Loucy (cell line): ENCODE measurements at regions not wholly inside any gene's neighbourhood (a gene's known extent, or its start where the extent isn't known, plus 50 kb on each side); places are given as distances from the start of the nearest gene placed in this dataset.
A peak's percentile ranks its signal among the peaks of the same experiment; 100 is the strongest.

Experiments used
- H2AFZ ChIP-seq: fragments of 200-600 bp; sonication (generic); 2 replicates; pipeline ENCODE4 v1.6.0; 2016; ENCODE audit warnings: antibody characterized with exemption, mild to moderate bottlenecking, low read length, moderate library complexity
- H3F3A ChIP-seq: fragments of 200-600 bp; 2 replicates; pipeline ENCODE4 v1.6.0; 2016; ENCODE audit warnings: antibody characterized with exemption, low read depth, mild to moderate bottlenecking
- H3K27me3 ChIP-seq: fragments of 200-600 bp; sonication (generic); 2 replicates; pipeline ENCODE4 v1.6.1; 2014; ENCODE audit warnings: low read length, mild to moderate bottlenecking; ENCODE audit not compliant: insufficient read depth, poor library complexity, severe bottlenecking
- H3K36me3 ChIP-seq: fragments of 200-600 bp; sonication (generic); 2 replicates; pipeline ENCODE4 v1.6.1; 2016; ENCODE audit warnings: low read length; ENCODE audit not compliant: insufficient read depth
- H3K4me1 ChIP-seq: fragments of 200-600 bp; sonication (generic); 2 replicates; pipeline ENCODE4 v1.5.1; 2014; ENCODE audit warnings: low read length, mild to moderate bottlenecking; ENCODE audit not compliant: insufficient read depth, poor library complexity, severe bottlenecking
- H3K4me2 ChIP-seq: fragments of 200-600 bp; sonication (generic); 2 replicates; pipeline ENCODE4 v1.6.0; 2014; ENCODE audit warnings: antibody characterized with exemption, low read length, low read depth, mild to moderate bottlenecking; ENCODE audit not compliant: poor library complexity, severe bottlenecking
- H3K4me3 ChIP-seq: fragments of 200-600 bp; sonication (generic); 2 replicates; pipeline ENCODE4 v1.5.1; 2014; ENCODE audit warnings: low read length, mild to moderate bottlenecking, mixed read lengths; ENCODE audit not compliant: poor library complexity, severe bottlenecking
- H3K79me2 ChIP-seq: fragments of 200-600 bp; sonication (generic); 2 replicates; pipeline ENCODE4 v1.6.1; 2014; ENCODE audit warnings: low read length; ENCODE audit not compliant: insufficient read depth
- H3K9ac ChIP-seq: fragments of 200-600 bp; sonication (generic); 2 replicates; pipeline ENCODE4 v1.6.0; 2014; ENCODE audit warnings: mild to moderate bottlenecking, low read depth, low read length, moderate library complexity; ENCODE audit not compliant: poor library complexity, severe bottlenecking
- H3K9me2 ChIP-seq: fragments of 200-600 bp; sonication (generic); replicated peaks from 2 replicates; pipeline ENCODE4 v1.6.1; 2016; ENCODE audit warnings: low read depth, low read length, mixed read lengths
- H3K9me3 ChIP-seq: fragments of 200-600 bp; sonication (generic); 2 replicates; pipeline ENCODE4 v1.6.1; 2014; ENCODE audit warnings: mild to moderate bottlenecking, antibody characterized with exemption, low read length, low read depth; ENCODE audit not compliant: insufficient read depth
- H4K20me1 ChIP-seq: fragments of 200-600 bp; sonication (generic); 2 replicates; pipeline ENCODE4 v1.6.0; 2014; ENCODE audit warnings: antibody characterized with exemption, low read length, mild to moderate bottlenecking; ENCODE audit not compliant: insufficient read depth, poor library complexity, severe bottlenecking
- EZH2phosphoT487 ChIP-seq: fragments of 200-600 bp; IDR thresholded peaks from 2 replicates; pipeline ENCODE4 v1.6.1; 2018; ENCODE audit warnings: antibody characterized with exemption, mild to moderate bottlenecking, moderate library complexity, borderline replicate concordance
- TF ChIP-seq, protein P1 (sequence below): fragments of 200-600 bp; sonication (generic); conservative IDR thresholded peaks from 2 replicates; pipeline ENCODE4 v1.5.1; 2014; ENCODE audit warnings: mild to moderate bottlenecking, antibody characterized with exemption, low read length

DNA sequence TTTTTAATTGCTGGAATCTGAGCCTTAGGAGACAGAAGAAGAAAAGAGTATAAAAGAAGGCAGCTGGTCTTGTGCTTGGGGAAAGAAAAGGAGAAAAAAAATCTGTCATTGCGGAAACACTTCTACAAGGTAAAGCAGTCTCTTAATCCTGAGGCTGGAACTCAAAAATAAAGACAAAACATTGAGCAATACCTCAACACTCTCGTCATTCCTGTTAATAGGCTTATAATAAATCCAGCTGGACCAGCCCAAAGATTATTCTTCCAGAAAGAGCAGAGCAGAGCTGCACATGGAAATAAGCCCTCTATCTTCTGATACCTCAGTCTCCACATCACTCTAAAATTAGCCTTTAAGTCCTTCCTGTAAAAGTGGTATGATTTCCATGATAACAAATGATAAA lies 62.0 kb upstream of the HIVEP1 start:
- no peaks in the 10 kb centered on the region for H3K79me2 ChIP-seq
- peaks cover 6% of the 10 kb centered on the region for H3K4me1 ChIP-seq
- H4K20me1 ChIP-seq = no peaks in the 10 kb centered on the region
- H3K27me3 ChIP-seq = no peaks in the 10 kb centered on the region
- peak overlapping the region; percentile 10; the same call in 1 of the 2 replicates for H2AFZ ChIP-seq
- no peak overlapping the region for H3K4me2 ChIP-seq
- H3K9me3 ChIP-seq = no peaks in the 10 kb centered on the region
- H3K4me3 ChIP-seq = no peak overlapping the region
- TF ChIP-seq, protein P1, sequence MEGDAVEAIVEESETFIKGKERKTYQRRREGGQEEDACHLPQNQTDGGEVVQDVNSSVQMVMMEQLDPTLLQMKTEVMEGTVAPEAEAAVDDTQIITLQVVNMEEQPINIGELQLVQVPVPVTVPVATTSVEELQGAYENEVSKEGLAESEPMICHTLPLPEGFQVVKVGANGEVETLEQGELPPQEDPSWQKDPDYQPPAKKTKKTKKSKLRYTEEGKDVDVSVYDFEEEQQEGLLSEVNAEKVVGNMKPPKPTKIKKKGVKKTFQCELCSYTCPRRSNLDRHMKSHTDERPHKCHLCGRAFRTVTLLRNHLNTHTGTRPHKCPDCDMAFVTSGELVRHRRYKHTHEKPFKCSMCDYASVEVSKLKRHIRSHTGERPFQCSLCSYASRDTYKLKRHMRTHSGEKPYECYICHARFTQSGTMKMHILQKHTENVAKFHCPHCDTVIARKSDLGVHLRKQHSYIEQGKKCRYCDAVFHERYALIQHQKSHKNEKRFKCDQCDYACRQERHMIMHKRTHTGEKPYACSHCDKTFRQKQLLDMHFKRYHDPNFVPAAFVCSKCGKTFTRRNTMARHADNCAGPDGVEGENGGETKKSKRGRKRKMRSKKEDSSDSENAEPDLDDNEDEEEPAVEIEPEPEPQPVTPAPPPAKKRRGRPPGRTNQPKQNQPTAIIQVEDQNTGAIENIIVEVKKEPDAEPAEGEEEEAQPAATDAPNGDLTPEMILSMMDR = no peak
- no peak for TF ChIP-seq EZH2phosphoT487
- H3K9ac ChIP-seq = no peak overlapping the region
- H3K9me2 ChIP-seq = no peaks in the 10 kb centered on the region
- H3K36me3 ChIP-seq = no peaks in the 10 kb centered on the region
- no peaks in the 10 kb centered on the region for H3F3A ChIP-seq

DNA sequence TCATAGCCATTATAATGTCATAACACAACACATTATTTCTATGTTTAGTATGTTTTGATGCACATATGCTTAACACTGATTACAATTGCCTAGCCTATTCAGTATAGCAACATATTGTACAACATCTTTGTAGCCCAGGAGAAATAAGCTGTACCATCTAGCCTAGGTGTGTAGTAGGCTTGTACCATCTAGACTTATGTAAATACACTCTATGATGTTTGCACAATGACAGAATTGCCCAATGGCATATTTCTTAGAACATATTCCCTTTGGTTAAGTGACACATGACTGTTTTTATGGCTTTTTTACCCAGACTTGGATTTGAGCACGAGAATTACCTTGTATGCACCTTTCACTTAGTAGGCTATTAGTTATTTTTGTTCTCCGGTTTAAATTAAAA lies 64.5 kb upstream of the HIVEP1 start:
- TF ChIP-seq, protein P1 = no peak
- no peak for TF ChIP-seq EZH2phosphoT487
- Histone ChIP-seq H3F3A (no peaks in the 10 kb centered on the region), H4K20me1 (no peaks in the 10 kb centered on the region)

DNA sequence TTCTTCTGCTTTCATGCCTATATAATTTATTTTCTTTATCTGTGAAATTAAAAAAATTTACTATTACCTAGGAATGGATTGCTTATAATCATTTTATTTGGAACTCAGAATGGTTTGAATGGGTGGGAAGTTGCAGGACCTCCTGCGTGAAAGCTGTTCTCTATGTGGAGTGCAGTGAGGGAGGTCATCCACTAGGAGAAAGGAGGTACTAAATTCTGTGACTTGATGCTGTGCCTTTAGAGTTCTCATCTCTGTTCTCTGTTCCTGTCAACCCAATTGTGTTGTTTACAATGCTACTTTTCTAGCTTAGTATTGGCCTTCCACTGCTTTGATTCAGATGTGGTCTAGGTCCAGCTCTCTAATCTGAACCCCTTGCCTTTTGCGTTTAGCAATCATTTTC lies 65.0 kb upstream of the HIVEP1 start:
- Histone ChIP-seq H3K79me2 (no peaks in the 10 kb centered on the region), H2AFZ (no peak overlapping the region), H3K4me1 (no peaks in the 10 kb centered on the region), H3K9ac (no peak overlapping the region), H3K27me3 (no peaks in the 10 kb centered on the region), H3K9me2 (no peaks in the 10 kb centered on the region), H3K4me2 (no peak overlapping the region), H3K4me3 (no peak overlapping the region), H4K20me1 (no peaks in the 10 kb centered on the region), H3K36me3 (no peaks in the 10 kb centered on the region), H3F3A (no peaks in the 10 kb centered on the region), H3K9me3 (no peaks in the 10 kb centered on the region)
- TF ChIP-seq, protein P1 = peak; percentile 47
- no peak for TF ChIP-seq EZH2phosphoT487

More for the DNA sequence above, 64.5 kb upstream of the HIVEP1 start:
- Histone ChIP-seq H3K9ac (no peak overlapping the region), H3K4me2 (no peak overlapping the region), H3K36me3 (no peaks in the 10 kb centered on the region), H3K79me2 (no peaks in the 10 kb centered on the region), H3K4me1 (no peaks in the 10 kb centered on the region), H3K4me3 (no peak overlapping the region), H3K9me3 (no peaks in the 10 kb centered on the region), H3K27me3 (no peaks in the 10 kb centered on the region), H2AFZ (no peak overlapping the region), H3K9me2 (no peaks in the 10 kb centered on the region)
